Fibroblast of lung (primary cell): ENCODE measurements at regions not wholly inside any gene's neighbourhood (a gene's known extent, or its start where the extent isn't known, plus 50 kb on each side); places are given as distances from the start of the nearest gene placed in this dataset.

ENCODE experiments used
- DNase-seq, 2 donors: peaks; one replicate each; pipeline versions ENCODE4 v3.0.0 to v3.0.0-alpha.2; 2010; ENCODE audit warnings: low read depth in 2 of 2
- H2AFZ ChIP-seq: 2 replicates; pipeline ENCODE4 v1.5.1; 2012; ENCODE audit warnings: low read length, control low read depth, inconsistent platforms
- H3K27ac ChIP-seq: 2 replicates; pipeline ENCODE4 v1.5.1; 2011; ENCODE audit warnings: low read length, control low read depth; ENCODE audit not compliant: insufficient read depth
- H3K27me3 ChIP-seq: 2 replicates; pipeline ENCODE4 v1.5.1; 2011; ENCODE audit warnings: mild to moderate bottlenecking, low read length; ENCODE audit not compliant: control insufficient read depth, insufficient read depth
- H3K36me3 ChIP-seq: 2 replicates; pipeline ENCODE4 v1.5.1; 2011; ENCODE audit warnings: low read length; ENCODE audit not compliant: control insufficient read depth, insufficient read depth
- H3K4me1 ChIP-seq: 2 replicates; pipeline ENCODE4 v1.5.1; 2011; ENCODE audit warnings: low read length; ENCODE audit not compliant: control insufficient read depth, insufficient read depth; ENCODE audit errors: extremely low read depth
- H3K4me2 ChIP-seq: 2 replicates; pipeline ENCODE4 v1.5.1; 2011; ENCODE audit warnings: low read length, control low read depth; ENCODE audit not compliant: insufficient read depth; ENCODE audit errors: extremely low read depth
- H3K4me3 ChIP-seq, 4 experiments: fragments of 200-600 bp in 1 of 4; sonication (generic) in 1 of 4; replicated peaks in 1 of 4; 2 replicates each; pipeline ENCODE4 v1.5.1; 2011 to 2016; ENCODE audit warnings: low read length in 4 of 4, low read depth in 3 of 4, mild to moderate bottlenecking in 3 of 4, control low read depth in 2 of 4, inconsistent platforms in 1 of 4, mixed read lengths in 1 of 4; ENCODE audit not compliant: insufficient read depth in 1 of 4; ENCODE audit errors: control extremely low read depth in 1 of 4
- H3K79me2 ChIP-seq: 2 replicates; pipeline ENCODE4 v1.5.1; 2012; ENCODE audit warnings: mild to moderate bottlenecking, low read length, inconsistent platforms; ENCODE audit not compliant: control insufficient read depth, insufficient read depth
- H3K9ac ChIP-seq: 2 replicates; pipeline ENCODE4 v1.5.1; 2011; ENCODE audit warnings: mild to moderate bottlenecking, low read length, control low read depth; ENCODE audit not compliant: insufficient read depth
- H3K9me3 ChIP-seq: 2 replicates; pipeline ENCODE4 v1.5.1; 2012; ENCODE audit warnings: low read depth, low read length; ENCODE audit not compliant: control insufficient read depth, insufficient read depth
- H4K20me1 ChIP-seq: 2 replicates; pipeline ENCODE4 v1.5.1; 2011; ENCODE audit warnings: low read length; ENCODE audit not compliant: control insufficient read depth, insufficient read depth; ENCODE audit errors: extremely low read depth
- EZH2 ChIP-seq: IDR thresholded peaks from 2 replicates; pipeline ENCODE4 v1.5.1; 2012; ENCODE audit warnings: low read length, control low read depth, mild to moderate bottlenecking; ENCODE audit errors: missing control alignments
- TF ChIP-seq, protein P1 (sequence below), 2 donors: IDR thresholded peaks in 1 of 2; conservative IDR thresholded peaks in 1 of 2; 1 replicate in 1 of 2; 2 replicates in 1 of 2; pipeline ENCODE4 v1.5.1; 2011 to 2012; ENCODE audit warnings: low read length in 2 of 2, control low read depth in 1 of 2, inconsistent platforms in 1 of 2, low read depth in 1 of 2, mild to moderate bottlenecking in 1 of 2

DNA sequence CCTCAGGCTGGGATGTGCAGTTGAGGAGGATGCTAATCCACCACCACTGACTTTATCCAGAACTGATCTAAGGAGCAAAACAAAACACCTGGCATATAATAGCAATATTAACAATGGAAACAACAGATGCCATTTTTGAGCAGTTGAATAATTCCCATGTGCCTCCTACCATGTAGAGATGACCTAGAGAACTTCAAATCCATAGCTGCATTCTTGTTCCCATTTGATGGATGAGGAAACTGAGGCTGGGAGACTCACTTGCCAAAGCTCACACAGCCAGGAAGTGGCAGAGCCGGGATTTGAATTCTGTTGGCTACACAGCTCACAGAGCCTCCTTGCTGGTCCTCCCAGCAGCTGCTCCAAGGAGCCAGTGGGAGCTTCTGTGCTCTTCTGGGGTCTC lies 155.8 kb upstream of the MYL2 start:
- no peak overlapping the region for H3K27ac ChIP-seq
- H3K9ac ChIP-seq: no peak overlapping the region
- no peak overlapping the region for H3K4me3 ChIP-seq
- H3K79me2 ChIP-seq: no peaks in the 10 kb centered on the region
- no peak overlapping the region for H2AFZ ChIP-seq
- H4K20me1 ChIP-seq: no peaks in the 10 kb centered on the region
- TF ChIP-seq EZH2: no peak
- TF ChIP-seq, protein P1, sequence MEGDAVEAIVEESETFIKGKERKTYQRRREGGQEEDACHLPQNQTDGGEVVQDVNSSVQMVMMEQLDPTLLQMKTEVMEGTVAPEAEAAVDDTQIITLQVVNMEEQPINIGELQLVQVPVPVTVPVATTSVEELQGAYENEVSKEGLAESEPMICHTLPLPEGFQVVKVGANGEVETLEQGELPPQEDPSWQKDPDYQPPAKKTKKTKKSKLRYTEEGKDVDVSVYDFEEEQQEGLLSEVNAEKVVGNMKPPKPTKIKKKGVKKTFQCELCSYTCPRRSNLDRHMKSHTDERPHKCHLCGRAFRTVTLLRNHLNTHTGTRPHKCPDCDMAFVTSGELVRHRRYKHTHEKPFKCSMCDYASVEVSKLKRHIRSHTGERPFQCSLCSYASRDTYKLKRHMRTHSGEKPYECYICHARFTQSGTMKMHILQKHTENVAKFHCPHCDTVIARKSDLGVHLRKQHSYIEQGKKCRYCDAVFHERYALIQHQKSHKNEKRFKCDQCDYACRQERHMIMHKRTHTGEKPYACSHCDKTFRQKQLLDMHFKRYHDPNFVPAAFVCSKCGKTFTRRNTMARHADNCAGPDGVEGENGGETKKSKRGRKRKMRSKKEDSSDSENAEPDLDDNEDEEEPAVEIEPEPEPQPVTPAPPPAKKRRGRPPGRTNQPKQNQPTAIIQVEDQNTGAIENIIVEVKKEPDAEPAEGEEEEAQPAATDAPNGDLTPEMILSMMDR (conservative IDR thresholded peaks at IDR 0.05 in 1 of 2, IDR thresholded peaks at IDR 0.05 in 1 of 2; ENCODE audit: low read depth in 1 of 2, low read length in 2 of 2): no peak
- H3K9me3 ChIP-seq: no peaks in the 10 kb centered on the region
- H3K36me3 ChIP-seq: no peaks in the 10 kb centered on the region
- H3K27me3 ChIP-seq: no peaks in the 10 kb centered on the region
- H3K4me2 ChIP-seq: no peak overlapping the region
- no peak for DNase-seq
- no peaks in the 10 kb centered on the region for H3K4me1 ChIP-seq

DNA sequence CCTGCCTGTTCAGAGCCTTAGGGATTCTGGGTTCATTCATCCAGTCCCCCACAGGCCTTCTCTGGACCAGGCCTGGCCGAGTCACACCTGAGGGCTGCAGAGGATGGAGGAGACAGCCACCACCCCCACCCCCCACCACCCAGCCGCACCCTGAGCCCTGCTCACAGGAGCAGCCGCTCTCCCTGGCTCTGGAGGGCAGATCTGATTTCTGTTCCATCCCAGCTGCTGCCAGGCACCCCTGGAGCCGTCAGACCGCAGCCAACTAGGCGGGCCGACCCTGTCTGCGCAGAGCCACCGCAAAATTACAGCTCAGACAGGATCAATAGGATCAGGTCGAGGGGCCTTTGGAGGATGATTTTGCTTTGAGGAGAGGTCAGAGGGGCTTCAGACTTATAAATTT lies 154.6 kb upstream of the MYL2 start:
- no peaks in the 10 kb centered on the region for H3K36me3 ChIP-seq
- H3K9me3 ChIP-seq: no peaks in the 10 kb centered on the region
- H3K4me2 ChIP-seq: no peak overlapping the region
- no peak overlapping the region for H3K4me3 ChIP-seq
- no peak overlapping the region for H3K27ac ChIP-seq
- H4K20me1 ChIP-seq: no peaks in the 10 kb centered on the region
- H3K27me3 ChIP-seq: no peaks in the 10 kb centered on the region
- TF ChIP-seq, protein P1 (conservative IDR thresholded peaks at IDR 0.05 in 1 of 2, IDR thresholded peaks at IDR 0.05 in 1 of 2; ENCODE audit: low read depth in 1 of 2, low read length in 2 of 2): no peak
- TF ChIP-seq EZH2: no peak
- DNase-seq: no peak
- no peaks in the 10 kb centered on the region for H3K79me2 ChIP-seq
- H3K4me1 ChIP-seq: no peaks in the 10 kb centered on the region
- no peak overlapping the region for H2AFZ ChIP-seq
- no peak overlapping the region for H3K9ac ChIP-seq

DNA sequence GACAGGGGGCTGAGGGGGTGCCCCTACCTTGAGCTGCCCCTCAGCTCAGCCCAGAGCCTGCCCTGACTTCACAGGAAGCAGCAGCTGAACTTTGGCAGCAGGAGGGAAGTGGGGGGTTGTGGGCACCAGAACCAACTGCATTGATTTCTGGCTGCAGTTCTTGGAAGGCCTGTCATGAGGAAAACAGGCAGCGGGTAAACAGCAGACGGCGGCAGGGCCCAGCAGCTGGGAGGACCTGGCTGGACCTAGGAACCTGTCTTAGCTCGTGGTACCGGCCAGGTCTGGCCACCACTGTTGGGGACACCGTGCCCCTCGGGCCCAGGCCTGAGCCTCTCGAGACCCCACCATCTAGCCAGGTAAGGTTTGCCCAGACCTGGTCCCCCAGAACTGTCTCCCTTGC lies 154.2 kb upstream of the MYL2 start:
- DNase-seq: no peak
- Histone ChIP-seq H3K36me3 (no peaks in the 10 kb centered on the region), H3K4me1 (no peaks in the 10 kb centered on the region), H4K20me1 (no peaks in the 10 kb centered on the region), H3K4me2 (no peak overlapping the region), H3K27me3 (no peaks in the 10 kb centered on the region), H3K4me3 (no peak overlapping the region), H3K79me2 (no peaks in the 10 kb centered on the region), H3K9me3 (no peaks in the 10 kb centered on the region), H2AFZ (no peak overlapping the region), H3K27ac (no peak overlapping the region), H3K9ac (no peak overlapping the region)
- TF ChIP-seq, protein P1 (conservative IDR thresholded peaks at IDR 0.05 in 1 of 2, IDR thresholded peaks at IDR 0.05 in 1 of 2; ENCODE audit: low read depth in 1 of 2, low read length in 2 of 2): no peak
- TF ChIP-seq EZH2: no peak
